ENCODE measurements at regions not wholly inside any gene's neighbourhood (a gene's known extent, or its start where the extent isn't known, plus 50 kb on each side); places are given as distances from the start of the nearest gene placed in this dataset.
"Not testable (repeated sequence)": the region's sequence is repeated elsewhere in the genome, so short reads cannot be mapped to it uniquely, and the experiment has no call there.

DNA sequence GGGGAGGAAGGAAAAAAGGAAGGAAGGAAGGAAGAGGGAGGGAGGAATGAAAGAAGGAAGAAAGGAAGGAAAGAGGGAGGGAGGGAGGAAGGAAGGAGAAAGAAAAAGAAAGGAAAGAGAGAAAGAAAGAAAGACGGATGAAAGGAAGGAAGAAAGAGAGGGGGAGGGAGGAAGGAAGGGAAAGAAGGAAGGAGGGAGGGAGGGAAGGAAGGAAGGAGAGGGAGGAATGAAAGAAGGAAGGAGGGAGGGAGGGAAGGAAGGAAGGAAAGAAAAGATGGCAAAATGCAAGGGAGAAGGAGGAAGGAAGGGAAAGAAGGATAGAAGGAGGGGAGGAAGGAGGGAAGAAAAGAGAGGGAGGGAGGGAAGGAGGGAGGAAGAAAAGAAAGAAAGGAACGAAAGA lies 257.3 kb upstream of the C16orf82 start:
- DNase-seq = no peak

DNA sequence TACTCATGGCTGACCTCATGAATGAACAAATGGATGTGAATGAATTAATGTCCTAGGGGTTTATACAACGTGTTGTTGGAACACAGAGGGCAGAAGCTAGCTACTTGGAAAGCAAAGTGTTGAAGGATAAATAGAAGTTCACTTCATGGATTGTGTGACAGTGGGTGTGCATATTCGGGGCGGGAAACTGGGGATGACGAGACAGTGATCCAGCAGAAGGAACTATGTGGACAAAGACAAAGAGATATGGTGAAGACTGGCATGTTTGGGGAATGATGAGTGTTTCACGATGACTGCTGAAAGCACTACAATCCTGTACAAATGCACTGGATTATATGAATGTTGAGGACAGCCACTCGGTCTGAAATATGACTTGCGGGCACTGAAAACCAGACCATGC lies 250.5 kb upstream of the C16orf82 start:
- no peak for DNase-seq

- no peak for DNase-seq
Observed at GRCh38 chr16:26816885-26817571, 249.7 kb upstream of the C16orf82 start.

DNA sequence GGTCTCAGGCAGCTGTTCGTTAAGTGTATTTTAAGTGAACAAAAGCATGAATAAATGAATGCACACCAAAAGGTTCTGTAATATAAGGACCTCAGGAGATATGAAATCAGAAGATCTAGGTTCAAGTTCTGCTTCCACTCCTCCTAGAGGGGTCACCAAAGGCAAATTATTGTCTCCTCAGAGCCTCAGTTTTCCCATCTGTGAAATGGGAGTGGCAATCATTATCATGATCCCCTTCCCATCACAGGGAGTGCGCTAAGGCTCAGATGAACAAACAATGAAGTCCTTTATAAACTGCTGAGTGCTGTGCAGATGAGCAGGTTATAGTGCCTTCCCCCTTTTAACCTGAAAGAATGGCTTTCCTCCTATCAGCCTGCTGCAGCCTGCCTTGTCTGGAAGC lies 248.3 kb upstream of the C16orf82 start:
- no peak for DNase-seq

- no peak for DNase-seq
Observed at GRCh38 chr16:26824469-26824868, 242.3 kb upstream of the C16orf82 start.

- DNase-seq = no peak
Observed at GRCh38 chr16:26826500-26826899, 240.2 kb upstream of the C16orf82 start.

DNA sequence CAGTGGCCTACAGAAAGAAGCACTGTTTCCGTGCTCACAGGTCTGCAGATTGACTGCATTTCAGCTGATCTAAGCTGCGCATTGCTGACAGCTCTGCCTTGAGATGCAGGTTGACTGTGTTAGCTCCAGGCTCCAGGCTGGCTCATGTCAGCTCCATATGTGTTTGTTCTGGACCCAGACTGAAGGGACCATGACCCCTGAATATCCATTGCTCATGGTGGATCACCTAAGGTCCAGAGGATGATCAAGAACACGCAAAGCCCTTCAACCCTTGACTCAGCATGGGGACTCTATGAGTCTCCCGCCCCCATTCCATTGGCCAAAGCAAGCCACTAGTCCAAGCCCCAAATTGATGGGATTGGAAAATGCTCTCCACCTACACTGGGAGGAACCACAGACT lies 239.3 kb upstream of the C16orf82 start:
- no peak for DNase-seq

DNA sequence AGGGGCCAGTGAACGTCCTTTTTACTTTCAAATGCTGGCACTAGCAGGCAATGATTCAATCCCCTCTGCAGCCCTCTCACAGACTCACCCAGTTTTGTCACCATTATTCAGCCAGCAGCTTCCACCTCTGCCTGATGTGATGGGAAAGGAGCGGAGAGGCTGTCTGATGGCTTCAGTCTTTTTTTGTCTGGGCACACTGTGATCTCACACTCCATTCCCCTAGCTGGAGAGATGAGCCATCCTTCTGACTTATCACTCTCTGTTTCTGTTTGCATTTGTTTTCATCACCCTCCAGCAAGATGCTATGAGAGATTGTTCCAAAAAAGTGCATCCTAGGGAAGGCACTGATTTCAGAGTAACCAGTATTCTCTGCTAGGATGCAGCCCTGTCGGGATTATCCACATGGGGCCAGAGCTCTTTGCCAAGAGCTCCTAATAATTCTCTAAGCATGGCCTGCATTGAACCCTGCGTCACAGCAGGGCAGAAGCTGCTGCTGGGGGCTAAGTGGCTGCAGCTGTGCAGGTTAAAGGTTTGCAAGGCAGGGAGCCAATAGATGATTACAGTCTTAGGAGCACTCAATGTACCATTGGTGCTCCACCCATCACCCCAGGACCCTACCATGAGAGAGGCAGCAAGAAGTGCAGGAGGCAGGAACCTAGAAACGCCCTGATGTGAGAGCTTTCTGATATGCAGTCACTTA lies 236.1 kb upstream of the C16orf82 start:
- no peak for DNase-seq

DNA sequence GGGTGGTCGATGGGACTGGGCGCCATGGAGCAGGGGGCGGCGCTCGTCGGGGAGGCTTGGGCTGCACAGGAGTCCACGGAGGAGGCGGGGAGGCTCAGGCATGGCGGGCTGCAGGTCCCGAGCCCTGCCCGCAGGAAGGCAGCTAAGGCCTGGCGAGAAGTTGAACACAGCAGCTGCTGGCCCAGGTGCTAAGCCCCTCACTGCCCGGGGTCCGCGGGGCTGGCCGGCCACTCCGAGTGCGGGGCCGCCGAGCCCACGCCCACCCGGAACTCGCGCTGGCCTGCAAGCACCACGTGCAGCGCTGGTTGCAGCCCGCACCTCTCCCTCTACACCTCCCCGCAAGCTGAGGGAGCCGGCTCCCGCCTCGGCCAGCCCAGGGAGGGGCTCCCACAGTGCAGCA lies 230.6 kb upstream of the C16orf82 start:
- not testable (repeated sequence) for DNase-seq

GRCh38 chr16:26838931-26839330 lies 227.8 kb upstream of the C16orf82 start:
- no peak for DNase-seq

DNA sequence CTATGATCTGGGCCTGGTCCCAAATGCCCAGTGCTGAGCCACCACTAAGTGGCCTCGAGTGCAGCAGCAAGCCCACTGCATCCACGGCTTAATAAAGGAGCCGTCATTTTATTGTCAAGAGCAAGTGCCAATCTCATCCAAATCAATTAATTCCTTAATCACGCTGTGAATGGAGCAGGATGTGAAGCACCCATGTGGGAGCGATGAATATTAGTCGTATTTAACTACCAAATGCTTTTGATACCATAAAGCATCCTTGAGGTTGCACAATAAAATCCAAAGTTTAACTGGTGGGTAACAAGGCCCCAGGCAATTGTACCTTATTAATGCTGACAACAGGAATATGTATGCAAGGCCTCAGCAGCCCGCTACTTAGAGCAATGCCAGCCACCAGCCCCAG lies 226.0 kb upstream of the C16orf82 start:
- DNase-seq = no peak

DNA sequence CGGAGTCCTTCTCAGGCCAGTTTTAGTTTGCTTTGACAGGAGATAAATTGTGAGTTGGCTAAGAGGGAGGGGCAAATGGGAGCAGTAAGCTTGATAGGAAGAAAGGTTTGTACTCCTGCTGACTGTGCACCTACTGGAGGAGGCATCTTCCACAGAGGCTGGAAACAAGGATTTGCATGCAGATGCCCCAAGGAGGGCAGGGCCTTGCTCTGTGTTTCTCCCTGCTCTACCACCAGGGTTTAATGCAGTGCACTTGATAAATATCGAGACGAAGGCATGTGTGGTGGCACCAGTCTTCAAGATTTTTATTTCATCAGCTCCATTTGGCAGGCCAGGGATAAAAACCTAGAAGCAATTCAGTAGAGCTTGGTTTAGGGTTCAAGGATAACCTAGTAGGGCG lies 210.5 kb upstream of the C16orf82 start:
- DNase-seq = no peak

- no peak for DNase-seq
Observed at GRCh38 chr16:26856791-26857190, 209.9 kb upstream of the C16orf82 start.

DNA sequence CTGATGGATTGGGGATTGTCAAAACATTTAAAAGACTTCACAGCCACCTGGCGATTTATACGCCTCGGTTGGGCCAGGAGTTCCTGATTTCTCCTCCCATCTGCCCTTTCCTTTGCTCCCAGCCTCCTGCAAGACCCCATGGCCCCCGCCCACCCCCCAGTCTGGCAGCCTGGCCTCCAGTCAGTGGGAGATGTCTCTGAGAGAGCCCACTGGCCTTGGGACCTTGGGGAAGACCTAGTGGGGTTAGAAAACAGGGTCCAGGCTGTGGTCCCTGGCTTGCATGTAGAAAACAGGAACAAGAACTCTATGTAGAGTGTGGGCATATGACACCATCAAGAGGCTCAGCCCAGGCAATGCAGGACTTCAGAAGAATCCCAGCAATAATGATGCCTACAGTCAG lies 209.4 kb upstream of the C16orf82 start:
- DNase-seq = no peak

DNA sequence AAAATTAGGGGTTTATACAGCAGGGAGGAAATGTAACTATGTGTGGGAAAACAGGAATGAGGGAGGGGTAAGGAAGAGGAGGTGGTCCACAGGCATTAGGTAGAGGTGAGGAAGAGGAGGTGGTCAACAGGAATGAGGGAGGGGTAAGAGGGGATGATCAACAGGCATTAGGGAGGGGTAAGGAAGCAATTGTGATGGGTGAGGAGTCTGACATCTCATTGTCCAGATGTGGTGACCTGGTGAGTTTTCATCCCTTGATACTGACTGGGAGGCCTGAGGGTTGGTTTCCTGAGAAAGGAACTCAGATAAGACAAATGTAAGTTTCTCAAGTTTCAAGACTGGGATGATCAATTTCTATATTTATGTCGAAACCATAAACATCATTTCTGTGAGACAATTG lies 206.2 kb upstream of the C16orf82 start:
- DNase-seq = no peak

DNA sequence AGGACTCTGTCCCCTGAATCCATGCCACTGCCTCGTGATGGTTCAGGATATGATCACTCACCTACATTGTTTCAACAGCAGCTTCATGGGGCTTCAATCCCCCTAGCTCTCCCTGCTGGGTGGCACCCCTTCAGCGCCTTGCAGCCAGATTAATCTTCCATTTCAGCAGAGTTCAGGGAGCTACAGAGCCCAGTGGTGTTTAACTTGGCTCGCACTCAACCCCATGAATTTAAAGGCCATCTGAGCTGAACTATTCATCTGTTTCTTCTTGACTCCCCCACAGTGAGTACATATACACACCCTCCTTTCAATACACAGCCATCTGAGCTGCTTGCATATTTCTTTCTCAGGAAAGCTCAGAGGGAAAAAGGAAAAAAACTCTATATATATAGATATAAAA lies 202.8 kb upstream of the C16orf82 start:
- DNase-seq = no peak

DNA sequence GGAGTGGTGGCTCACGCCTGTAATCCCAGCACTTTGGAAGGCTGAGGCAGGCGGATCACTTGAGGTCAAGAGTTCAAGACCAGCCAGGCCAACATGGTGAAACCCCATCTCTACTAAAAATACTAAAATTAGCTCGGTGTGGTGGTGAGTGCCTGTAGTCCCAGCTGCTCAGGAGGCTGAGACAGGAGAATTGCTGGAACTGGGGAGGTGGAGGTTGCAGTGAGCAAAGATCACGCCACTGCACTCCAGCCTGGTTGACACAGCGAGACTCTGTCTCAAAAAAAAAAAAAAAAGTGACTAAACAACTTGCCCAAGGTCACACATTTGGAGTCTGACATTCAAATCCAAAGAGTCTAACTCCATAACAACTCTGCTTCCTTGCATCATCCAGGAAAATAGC lies 192.4 kb upstream of the C16orf82 start:
- DNase-seq = not testable (repeated sequence)

- DNase-seq = no peak
Observed at GRCh38 chr16:26877421-26877820, 189.3 kb upstream of the C16orf82 start.

- no peak for DNase-seq
Observed at GRCh38 chr16:26885674-26886073, 181.1 kb upstream of the C16orf82 start.

DNA sequence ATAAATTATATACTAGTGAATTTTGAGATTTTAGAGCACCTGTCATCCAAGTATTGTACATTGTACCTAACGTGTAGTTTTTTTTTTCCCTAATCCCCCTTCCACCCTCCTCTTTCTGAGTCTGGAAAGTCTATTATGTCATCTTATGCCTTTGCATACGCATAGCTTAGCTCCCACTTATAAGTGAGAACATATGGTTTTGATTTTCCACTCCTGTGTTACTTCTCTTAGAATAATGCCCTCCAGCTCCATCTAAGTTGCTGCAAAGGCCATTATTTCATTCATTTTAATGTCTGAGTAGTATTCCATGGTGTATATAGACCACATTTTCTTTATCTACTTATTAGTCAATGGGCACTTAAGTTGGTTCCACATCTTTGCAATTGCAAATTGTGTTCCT lies 177.0 kb upstream of the C16orf82 start:
- DNase-seq = no peak

DNA sequence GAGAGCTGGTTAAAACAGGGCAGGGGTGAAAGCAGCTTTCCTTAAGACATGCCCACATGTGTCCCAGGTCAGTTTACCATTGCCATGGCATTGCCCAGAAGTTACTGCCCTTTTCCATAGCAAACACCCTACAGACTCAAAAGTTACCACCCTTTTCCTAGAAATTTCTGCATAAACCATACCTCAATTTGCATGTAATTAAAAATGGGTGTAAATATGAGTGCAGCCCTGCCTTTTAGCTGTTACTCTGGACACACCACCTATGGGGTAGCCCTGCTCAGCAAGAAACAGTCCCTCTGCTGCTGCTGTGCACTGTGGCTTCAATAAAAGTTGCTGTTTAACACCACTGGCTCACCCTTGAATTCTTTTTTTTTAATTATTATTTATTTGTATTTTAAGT lies 168.5 kb upstream of the C16orf82 start:
- DNase-seq = no peak

DNA sequence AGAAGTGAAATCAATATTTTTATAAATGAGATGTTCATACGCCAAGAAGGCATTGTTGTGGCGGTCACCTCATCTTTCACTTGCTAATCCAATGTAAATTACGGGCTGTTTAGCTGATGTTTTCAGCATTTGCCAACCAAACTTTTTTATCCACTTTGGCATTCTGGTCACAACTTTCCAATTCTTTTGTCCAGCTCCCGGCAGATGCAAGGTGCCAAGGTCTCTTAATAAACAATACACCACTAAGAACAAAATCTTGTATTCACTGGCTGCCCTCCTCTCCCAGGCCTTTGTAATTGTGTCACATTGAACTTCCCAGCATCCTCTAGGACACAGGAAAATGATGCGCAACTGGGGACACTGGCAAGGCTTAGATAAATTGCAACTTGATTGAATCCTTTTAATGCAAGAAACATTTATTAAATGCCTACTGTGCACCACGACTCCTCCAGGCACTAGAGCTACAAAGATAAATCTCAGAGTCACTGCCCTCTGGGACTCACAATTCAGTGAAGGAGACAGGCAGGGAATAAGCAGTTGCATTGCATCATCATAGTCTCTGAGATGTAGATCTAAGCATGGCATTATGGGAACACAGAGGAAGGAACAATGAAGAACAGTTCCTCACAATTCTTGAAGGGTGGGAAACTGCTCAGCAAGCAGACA lies 165.4 kb upstream of the C16orf82 start:
- DNase-seq = no peak

GRCh38 chr16:26901983-26902382 lies 164.7 kb upstream of the C16orf82 start:
- no peak for DNase-seq

DNA sequence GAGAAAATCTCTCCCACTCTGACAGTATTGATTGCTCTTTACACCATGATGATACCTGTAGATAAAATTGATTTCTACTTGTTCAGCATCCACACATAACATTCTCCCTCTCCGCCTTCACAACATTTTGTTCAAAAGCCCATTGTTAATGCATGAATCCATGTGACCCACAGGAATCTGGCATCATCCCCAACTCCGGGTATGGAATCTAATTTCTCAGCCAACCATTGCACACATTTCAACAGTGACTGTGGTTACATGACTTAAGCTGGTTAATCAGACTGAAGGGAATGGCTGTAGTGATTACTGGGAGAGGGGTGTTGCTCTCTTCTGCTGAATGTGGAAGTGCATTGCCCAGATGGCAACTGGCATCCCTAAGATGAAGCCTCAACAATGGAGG lies 161.4 kb upstream of the C16orf82 start:
- DNase-seq = no peak
